Activated naive CD4-positive, alpha-beta T cell treated with anti-CD3 and anti-CD28 coated beads, Interleukin-2, amount 10 ng/mL, durations not matched to agents 7 days and 5 days (primary cell): ENCODE measurements at regions not wholly inside any gene's neighbourhood (a gene's known extent, or its start where the extent isn't known, plus 50 kb on each side); places are given as distances from the start of the nearest gene placed in this dataset.

ENCODE experiments used
- CTCF ChIA-PET: fragments of 350-600 bp; sonication (Branson Sonifier 250); formaldehyde crosslinking; loops from one replicate; lab custom pipeline; 2021; ENCODE audit warnings: antibody characterized with exemption; lab: Charles Lee
- DNase-seq: peaks from one replicate; pipeline ENCODE4 v3.0.0-alpha.2; 2020
- H3K27ac Mint-ChIP-seq: one replicate; pipeline ENCODE4 v1.8.0; 2021; ENCODE audit warnings: mild to moderate bottlenecking, moderate library complexity, mixed read lengths
- H3K27me3 Mint-ChIP-seq: one replicate; pipeline ENCODE4 v1.8.0; 2021; ENCODE audit warnings: mild to moderate bottlenecking, mixed read lengths
- H3K36me3 Mint-ChIP-seq: one replicate; pipeline ENCODE4 v1.8.0; 2021; ENCODE audit warnings: mixed read lengths
- H3K4me1 Mint-ChIP-seq: one replicate; pipeline ENCODE4 v1.8.0; 2021; ENCODE audit warnings: mixed read lengths
- H3K4me3 Mint-ChIP-seq: one replicate; pipeline ENCODE4 v1.8.0; 2021; ENCODE audit warnings: mild to moderate bottlenecking, moderate library complexity, mixed read lengths
- H3K9me3 Mint-ChIP-seq: one replicate; pipeline ENCODE4 v1.8.0; 2021; ENCODE audit warnings: mixed read lengths

DNA sequence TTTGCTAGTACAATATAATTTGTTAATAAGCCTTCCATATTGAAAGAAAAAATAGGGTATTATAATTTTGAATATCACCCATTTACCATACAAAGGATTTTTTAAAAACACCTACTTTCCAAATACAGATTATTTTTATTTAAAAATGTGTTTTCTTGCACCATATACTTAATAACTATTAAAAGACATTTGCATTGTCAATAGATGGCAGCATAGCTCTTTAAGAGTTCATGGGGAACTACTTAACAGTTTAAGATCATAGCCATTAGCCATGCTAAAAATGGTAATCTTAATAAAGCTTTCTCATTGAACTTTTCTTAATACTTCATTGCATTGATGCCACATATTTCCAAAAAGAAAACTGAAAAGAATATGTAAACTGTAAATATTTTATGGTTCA is 1995.9 kb downstream of the C4orf33 start:
- DNase-seq = no peak
- Mint-ChIP-seq H3K9me3 (no peaks in the 10 kb centered on the region), H3K27me3 (no peaks in the 10 kb centered on the region), H3K27ac (no peak overlapping the region), H3K4me1 (no peaks in the 10 kb centered on the region), H3K36me3 (no peaks in the 10 kb centered on the region), H3K4me3 (no peak overlapping the region)
- CTCF ChIA-PET = no interaction called here

DNA sequence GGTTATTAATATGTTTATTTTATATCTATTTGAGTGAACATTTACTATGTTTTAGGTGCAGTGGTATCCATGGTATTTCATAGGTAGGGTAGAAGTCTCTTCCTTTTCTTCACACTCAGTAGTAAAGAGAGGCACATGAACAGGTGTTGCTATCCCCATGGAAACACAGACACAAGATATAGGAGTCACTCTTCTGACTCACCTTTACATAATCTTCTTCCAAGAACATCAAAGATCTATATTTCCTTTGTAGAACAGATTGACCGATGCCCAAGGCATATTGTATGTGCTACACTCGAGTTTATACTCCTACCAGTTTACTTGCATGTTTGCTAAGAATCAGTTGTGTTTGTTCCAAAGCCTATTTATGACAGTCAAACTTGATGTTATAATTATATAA is 1997.4 kb downstream of the C4orf33 start:
- no peaks in the 10 kb centered on the region for H3K36me3 Mint-ChIP-seq
- no peaks in the 10 kb centered on the region for H3K9me3 Mint-ChIP-seq
- no peak for DNase-seq
- no peaks in the 10 kb centered on the region for H3K4me1 Mint-ChIP-seq
- CTCF ChIA-PET = no interaction called here
- no peaks in the 10 kb centered on the region for H3K27me3 Mint-ChIP-seq
- H3K4me3 Mint-ChIP-seq = no peak overlapping the region
- H3K27ac Mint-ChIP-seq = no peak overlapping the region

DNA sequence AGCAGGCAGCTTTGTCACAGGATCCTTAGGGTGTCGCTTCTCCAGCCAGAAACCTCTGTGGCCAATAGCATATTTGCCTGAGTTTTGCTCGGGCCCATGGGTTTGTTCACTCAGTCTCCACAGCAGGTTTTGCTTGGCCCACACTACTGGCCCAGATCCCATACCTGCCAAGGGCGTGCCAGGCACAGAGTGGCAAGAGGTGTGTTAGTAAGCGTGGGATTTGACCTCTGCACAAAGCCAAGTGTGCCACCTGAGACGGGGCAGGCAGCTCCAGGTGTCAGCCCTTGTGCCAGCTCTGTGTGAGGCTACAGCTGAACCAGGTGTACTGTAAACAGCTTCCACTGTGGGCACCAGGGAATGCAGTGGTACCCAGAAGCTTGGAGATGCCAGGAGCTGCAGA is 2003.0 kb downstream of the C4orf33 start:
- Mint-ChIP-seq H3K36me3 (no peaks in the 10 kb centered on the region), H3K27me3 (no peaks in the 10 kb centered on the region), H3K9me3 (peaks cover 10% of the 10 kb centered on the region), H3K4me3 (no peak overlapping the region), H3K4me1 (no peaks in the 10 kb centered on the region), H3K27ac (no peak overlapping the region)
- CTCF ChIA-PET = no interaction called here
- no peak for DNase-seq

DNA sequence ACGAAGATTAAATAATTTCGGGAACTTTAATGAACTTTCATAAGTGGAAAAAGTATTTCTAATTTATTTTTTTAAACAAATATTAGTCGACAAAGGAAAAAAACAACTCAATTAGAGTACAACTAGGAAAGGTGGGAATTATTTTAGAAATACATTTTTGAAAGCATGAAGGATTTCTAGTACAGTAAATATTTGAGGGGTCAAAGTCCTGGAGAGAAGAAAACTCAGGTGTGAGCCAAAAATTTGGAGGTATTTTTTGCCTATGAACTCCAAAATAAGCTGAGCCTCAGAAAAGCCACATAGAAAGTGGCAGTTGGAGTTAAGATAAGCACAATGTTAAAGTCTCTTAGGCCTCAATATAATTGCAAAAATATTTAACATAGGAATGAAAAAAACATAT is 2017.3 kb downstream of the C4orf33 start:
- H3K9me3 Mint-ChIP-seq = peaks cover 1% of the 10 kb centered on the region
- H3K27ac Mint-ChIP-seq = no peak overlapping the region
- CTCF ChIA-PET = no interaction called here
- no peaks in the 10 kb centered on the region for H3K27me3 Mint-ChIP-seq
- no peaks in the 10 kb centered on the region for H3K36me3 Mint-ChIP-seq
- H3K4me1 Mint-ChIP-seq = no peaks in the 10 kb centered on the region
- H3K4me3 Mint-ChIP-seq = no peak overlapping the region
- DNase-seq = no peak

DNA sequence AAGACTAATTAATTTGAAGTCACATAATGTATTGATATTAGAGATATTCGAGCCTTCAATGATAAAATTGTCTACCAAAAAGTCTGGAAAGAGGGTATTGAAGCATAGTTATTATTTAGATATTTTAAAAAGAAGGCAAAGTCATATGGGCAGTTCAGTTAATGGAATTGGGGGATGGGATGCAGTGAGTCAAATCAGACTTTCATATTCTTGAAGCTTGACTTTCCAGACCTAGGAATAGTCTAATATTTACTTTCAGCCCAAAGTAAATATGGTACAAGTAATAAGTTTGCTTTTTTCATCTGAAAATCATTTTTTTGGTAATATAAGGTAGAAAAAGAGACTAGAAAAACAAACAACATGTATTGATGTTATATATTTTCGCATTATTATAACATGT is 2017.8 kb downstream of the C4orf33 start:
- Mint-ChIP-seq H3K36me3 (no peaks in the 10 kb centered on the region), H3K4me1 (no peaks in the 10 kb centered on the region), H3K9me3 (peaks cover 1% of the 10 kb centered on the region), H3K27me3 (no peaks in the 10 kb centered on the region), H3K4me3 (no peak overlapping the region), H3K27ac (no peak overlapping the region)
- no peak for DNase-seq
- CTCF ChIA-PET = no interaction called here

DNA sequence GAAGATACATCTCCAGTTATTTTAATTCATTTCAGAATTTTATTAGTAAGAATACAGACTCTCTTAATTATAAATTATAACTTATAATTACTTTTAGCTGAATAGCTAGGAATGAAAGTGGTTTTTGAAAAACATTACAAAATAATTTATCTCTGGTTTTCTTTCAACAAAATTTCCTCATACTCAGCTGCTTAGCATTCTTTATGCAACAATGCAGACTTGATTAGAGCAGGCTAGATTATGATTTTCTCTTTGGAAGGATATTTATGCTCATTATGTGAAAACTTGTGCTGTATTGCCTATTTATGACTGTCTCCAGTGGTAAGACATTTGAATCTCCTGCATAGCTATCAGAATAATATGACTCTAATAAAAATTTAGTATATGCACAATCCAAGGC is 2023.7 kb downstream of the C4orf33 start:
- DNase-seq = no peak

DNA sequence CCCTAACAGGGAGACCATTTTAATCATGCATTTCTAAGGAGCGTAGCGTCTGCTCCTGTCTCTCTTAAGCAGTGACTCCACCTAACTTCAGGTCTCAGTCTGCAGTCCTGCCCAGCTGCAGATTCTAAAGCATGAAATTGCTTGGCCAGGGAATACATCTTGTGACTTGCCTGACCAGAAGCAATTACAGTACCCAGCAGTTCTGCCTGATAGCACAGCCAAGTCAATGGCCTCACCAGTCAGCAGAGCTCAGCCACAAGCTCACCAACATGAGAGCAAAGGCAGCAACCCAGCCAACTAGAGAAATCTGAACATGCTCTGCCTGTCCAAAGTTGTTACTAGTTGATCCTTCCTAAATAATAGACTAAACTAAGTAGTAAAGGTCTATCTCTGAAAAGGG is 2011.9 kb upstream of the PCDH10 start:
- H3K36me3 Mint-ChIP-seq = no peaks in the 10 kb centered on the region
- H3K4me3 Mint-ChIP-seq = no peak overlapping the region
- no peak overlapping the region for H3K27ac Mint-ChIP-seq
- peaks cover 9% of the 10 kb centered on the region for H3K9me3 Mint-ChIP-seq
- H3K4me1 Mint-ChIP-seq = no peaks in the 10 kb centered on the region
- CTCF ChIA-PET = no interaction called here
- no peak for DNase-seq
- H3K27me3 Mint-ChIP-seq = no peaks in the 10 kb centered on the region

More for the DNA sequence above, 2023.7 kb downstream of the C4orf33 start:
- no peaks in the 10 kb centered on the region for H3K27me3 Mint-ChIP-seq
- CTCF ChIA-PET = interaction anchor here (0.6 kb wide), 1 partner anchor 393 kb away, joined by 3 read pairs; no protein-coding TSS in a partner anchor
- H3K4me3 Mint-ChIP-seq = no peak overlapping the region
- H3K9me3 Mint-ChIP-seq = no peaks in the 10 kb centered on the region
- no peaks in the 10 kb centered on the region for H3K36me3 Mint-ChIP-seq
- H3K4me1 Mint-ChIP-seq = no peaks in the 10 kb centered on the region
- no peak overlapping the region for H3K27ac Mint-ChIP-seq

DNA sequence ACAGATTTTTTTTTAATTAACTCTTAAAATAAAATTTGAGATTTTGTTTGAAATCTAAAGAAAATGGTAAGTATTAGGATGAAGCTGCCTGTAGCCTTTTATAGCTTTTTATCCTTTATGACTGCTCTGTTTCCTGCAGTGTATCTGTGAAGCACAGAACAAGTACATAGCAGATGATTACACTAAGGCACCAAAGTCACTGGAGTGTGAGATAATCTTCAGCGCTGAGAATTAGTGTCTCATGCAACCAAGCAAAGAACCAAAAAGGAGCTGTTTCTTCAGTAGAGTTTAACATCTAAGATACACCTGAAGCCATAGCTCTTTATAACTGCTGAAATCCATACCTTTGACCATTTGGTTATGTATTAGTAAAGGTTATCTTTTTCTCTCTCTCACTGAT is 1989.8 kb upstream of the PCDH10 start:
- no peaks in the 10 kb centered on the region for H3K4me1 Mint-ChIP-seq
- no peak overlapping the region for H3K27ac Mint-ChIP-seq
- no peak overlapping the region for H3K4me3 Mint-ChIP-seq
- DNase-seq = no peak
- CTCF ChIA-PET = no interaction called here
- no peaks in the 10 kb centered on the region for H3K36me3 Mint-ChIP-seq
- H3K27me3 Mint-ChIP-seq = no peaks in the 10 kb centered on the region
- H3K9me3 Mint-ChIP-seq = no peaks in the 10 kb centered on the region

DNA sequence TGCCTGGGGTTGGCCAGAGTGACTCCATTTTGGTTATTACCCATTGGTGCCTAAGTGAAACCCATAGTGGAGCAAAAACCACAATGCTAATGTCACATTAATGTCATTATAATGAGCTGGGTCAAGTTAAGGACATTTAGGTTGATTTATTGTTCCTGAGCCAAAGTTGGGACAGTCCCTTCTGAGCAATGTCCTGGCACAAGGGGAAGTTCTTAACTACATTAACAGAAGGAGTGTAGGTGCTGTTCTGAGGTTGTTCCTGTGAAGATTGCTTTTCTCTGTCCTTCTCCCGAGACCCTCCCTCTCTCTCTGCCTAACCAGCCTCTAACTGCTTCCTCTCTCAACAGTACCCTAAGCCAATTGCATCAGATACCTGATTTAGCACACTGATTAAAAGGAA is 1956.8 kb upstream of the PCDH10 start:
- no peak overlapping the region for H3K4me3 Mint-ChIP-seq
- H3K27ac Mint-ChIP-seq = no peak overlapping the region
- peaks cover 10% of the 10 kb centered on the region for H3K9me3 Mint-ChIP-seq
- no peak for DNase-seq
- no peaks in the 10 kb centered on the region for H3K4me1 Mint-ChIP-seq
- no peaks in the 10 kb centered on the region for H3K27me3 Mint-ChIP-seq
- CTCF ChIA-PET = no interaction called here
- H3K36me3 Mint-ChIP-seq = no peaks in the 10 kb centered on the region

DNA sequence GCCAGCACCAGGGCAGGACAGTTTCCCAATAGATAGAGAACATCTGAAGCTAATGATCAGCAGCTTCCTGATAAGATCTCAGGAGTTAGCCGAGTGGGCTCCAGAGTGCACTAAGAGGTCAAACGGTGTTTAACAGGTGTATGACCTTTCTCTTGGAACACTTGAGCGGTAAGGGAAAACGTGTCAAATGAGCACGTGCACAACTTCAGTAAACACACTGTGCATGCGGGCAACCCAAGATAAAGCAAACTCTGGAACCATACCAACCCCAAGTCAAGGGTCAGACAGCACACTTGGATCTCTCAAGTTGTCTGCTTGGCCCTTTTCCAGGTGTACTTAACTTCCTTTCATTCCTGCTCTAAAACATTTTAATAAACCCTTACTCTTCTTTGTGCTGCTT is 1941.5 kb upstream of the PCDH10 start:
- H3K9me3 Mint-ChIP-seq = no peaks in the 10 kb centered on the region
- no peak for DNase-seq
- H3K4me1 Mint-ChIP-seq = no peaks in the 10 kb centered on the region
- H3K36me3 Mint-ChIP-seq = no peaks in the 10 kb centered on the region
- no peaks in the 10 kb centered on the region for H3K27me3 Mint-ChIP-seq
- H3K4me3 Mint-ChIP-seq = no peak overlapping the region
- CTCF ChIA-PET = no interaction called here
- H3K27ac Mint-ChIP-seq = no peak overlapping the region

DNA sequence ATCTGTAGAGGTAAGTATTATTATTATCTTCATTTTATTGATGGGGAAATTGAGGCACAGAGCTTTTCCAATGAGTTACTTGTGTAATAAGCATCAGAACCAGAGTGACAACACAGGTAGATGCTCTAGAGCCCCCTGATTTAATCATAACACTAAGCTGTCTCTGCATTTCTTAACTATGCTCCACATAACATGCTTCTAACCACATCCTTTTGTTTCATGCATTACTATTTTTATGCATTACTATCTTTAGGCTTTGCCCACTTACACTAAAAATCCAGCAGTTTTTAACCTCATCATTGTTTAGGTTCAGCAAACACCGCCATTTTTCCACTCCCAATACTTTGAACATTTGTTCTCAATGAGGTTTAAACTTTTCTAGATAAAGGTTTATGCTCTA is 1900.8 kb upstream of the PCDH10 start:
- CTCF ChIA-PET = no interaction called here
- Mint-ChIP-seq H3K4me1 (no peaks in the 10 kb centered on the region), H3K9me3 (peaks cover 2% of the 10 kb centered on the region), H3K4me3 (no peak overlapping the region), H3K36me3 (no peaks in the 10 kb centered on the region), H3K27me3 (no peaks in the 10 kb centered on the region), H3K27ac (no peak overlapping the region)
- DNase-seq = no peak

DNA sequence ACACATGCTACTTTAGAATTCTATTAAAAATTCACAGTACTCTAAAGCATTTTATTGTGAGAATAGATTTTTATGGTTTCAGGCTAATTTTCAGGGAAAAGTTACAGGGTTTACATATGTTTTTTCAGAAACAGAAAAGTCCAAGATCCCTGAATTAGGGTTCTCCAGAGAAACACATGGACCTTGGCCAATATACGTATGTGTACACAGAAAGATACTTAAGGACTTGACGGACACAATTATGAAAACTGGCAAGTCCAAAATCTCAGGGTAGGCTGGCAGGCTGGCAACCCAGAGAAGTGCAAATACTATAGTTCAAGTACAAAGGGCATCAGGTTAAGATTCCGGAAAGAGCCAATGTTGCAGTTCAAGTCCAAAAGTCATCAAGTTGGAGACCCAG is 1897.8 kb upstream of the PCDH10 start:
- Mint-ChIP-seq H3K4me1 (no peaks in the 10 kb centered on the region), H3K27me3 (no peaks in the 10 kb centered on the region), H3K9me3 (peaks cover 2% of the 10 kb centered on the region), H3K27ac (no peak overlapping the region), H3K4me3 (no peak overlapping the region), H3K36me3 (no peaks in the 10 kb centered on the region)
- CTCF ChIA-PET = no interaction called here
- DNase-seq = no peak

DNA sequence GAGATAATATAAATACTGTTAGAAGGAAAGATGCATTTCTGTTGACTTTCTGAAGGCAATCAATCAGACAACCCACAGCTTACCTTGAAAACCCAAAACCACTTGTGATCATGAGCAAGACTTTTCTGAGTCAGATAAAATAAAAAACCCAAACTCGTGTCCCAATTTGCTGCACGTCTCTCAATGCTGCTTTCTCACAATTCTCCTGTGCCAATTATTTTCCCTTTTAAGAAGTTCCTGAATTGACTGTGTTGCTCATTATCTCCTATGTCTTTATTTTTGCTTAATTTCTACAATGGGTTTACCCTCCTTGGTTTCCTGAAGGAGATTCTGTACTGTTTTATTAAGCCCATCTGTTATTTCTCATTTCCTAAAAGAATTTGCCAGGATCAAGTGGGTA is 1891.9 kb upstream of the PCDH10 start:
- no peak overlapping the region for H3K27ac Mint-ChIP-seq
- peaks cover 2% of the 10 kb centered on the region for H3K9me3 Mint-ChIP-seq
- no peak for DNase-seq
- no peak overlapping the region for H3K4me3 Mint-ChIP-seq
- no peaks in the 10 kb centered on the region for H3K4me1 Mint-ChIP-seq
- no peaks in the 10 kb centered on the region for H3K27me3 Mint-ChIP-seq
- no peaks in the 10 kb centered on the region for H3K36me3 Mint-ChIP-seq
- CTCF ChIA-PET = no interaction called here

DNA sequence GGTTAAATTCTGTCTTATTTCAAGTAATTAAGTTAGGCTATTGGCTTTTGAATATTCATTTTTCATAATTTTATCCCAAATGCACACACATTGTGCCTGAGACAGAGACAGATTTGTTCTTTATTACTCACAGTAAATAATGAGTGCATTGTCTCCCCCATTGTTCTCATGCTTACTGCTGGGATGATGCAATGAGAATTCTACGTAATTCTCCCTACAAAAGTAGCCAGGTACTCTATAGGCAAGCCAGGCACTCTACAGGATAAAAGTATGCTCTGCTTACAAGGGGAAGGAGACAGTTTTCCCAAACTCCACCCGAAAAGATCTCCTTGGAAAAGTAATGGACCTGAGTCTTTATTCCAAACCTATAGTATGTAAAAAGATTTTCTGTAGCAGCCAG is 1890.7 kb upstream of the PCDH10 start:
- Mint-ChIP-seq H3K4me3 (no peak overlapping the region), H3K27ac (no peak overlapping the region), H3K27me3 (no peaks in the 10 kb centered on the region), H3K36me3 (no peaks in the 10 kb centered on the region), H3K9me3 (peaks cover 2% of the 10 kb centered on the region), H3K4me1 (no peaks in the 10 kb centered on the region)
- CTCF ChIA-PET = no interaction called here
- no peak for DNase-seq

DNA sequence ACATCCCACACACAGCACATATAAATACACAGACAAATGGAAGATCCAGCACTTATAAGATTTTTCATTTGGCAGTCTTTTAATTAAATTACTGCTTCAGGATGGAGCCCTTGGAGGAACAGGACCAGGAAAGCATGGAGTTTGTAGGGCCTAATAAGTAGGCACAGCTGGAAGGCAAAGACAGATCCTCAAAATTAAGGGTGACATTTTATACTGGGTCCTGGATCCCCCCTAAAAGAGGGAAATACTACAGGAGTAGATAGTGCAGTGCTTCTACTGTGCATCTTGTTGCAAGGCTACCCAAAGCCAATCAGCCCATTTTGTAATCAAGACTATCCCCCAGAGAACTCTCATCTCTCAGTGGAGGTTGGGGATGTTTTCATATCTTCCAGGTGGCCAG is 1860.7 kb upstream of the PCDH10 start:
- no peaks in the 10 kb centered on the region for H3K27me3 Mint-ChIP-seq
- H3K4me3 Mint-ChIP-seq = no peak overlapping the region
- no peaks in the 10 kb centered on the region for H3K4me1 Mint-ChIP-seq
- DNase-seq = no peak
- CTCF ChIA-PET = no interaction called here
- H3K36me3 Mint-ChIP-seq = no peaks in the 10 kb centered on the region
- H3K27ac Mint-ChIP-seq = no peak overlapping the region
- H3K9me3 Mint-ChIP-seq = peaks cover 9% of the 10 kb centered on the region

DNA sequence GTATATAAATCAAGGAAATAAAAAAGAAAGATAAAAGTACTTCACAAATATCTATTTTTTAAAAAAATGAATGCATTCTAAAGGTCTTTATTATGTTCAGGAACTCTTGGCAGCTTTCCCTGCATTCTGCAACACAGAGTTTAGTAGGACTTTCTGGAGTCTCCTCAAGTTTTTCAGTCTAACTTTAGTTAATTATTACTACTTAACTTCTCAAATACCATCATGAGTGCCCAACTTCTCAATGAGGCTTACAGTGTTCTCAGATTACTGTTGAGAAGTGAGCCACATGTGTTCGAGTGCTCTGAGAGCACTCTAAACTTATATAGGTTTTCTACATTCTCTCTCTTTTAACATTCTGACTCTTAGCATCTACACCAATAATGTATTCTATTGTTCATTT is 1852.9 kb upstream of the PCDH10 start:
- no peaks in the 10 kb centered on the region for H3K36me3 Mint-ChIP-seq
- H3K27me3 Mint-ChIP-seq = no peaks in the 10 kb centered on the region
- H3K9me3 Mint-ChIP-seq = peaks cover 4% of the 10 kb centered on the region
- H3K27ac Mint-ChIP-seq = no peak overlapping the region
- no peak for DNase-seq
- H3K4me1 Mint-ChIP-seq = no peaks in the 10 kb centered on the region
- no peak overlapping the region for H3K4me3 Mint-ChIP-seq
- CTCF ChIA-PET = interaction anchor here (0.7 kb wide), 1 partner anchor 1132 kb away, joined by 3 read pairs; no protein-coding TSS in a partner anchor
